ENCODE measurements at regions not wholly inside any gene's neighbourhood (a gene's known extent, or its start where the extent isn't known, plus 50 kb on each side); places are given as distances from the start of the nearest gene placed in this dataset.
"Not testable (repeated sequence)": the region's sequence is repeated elsewhere in the genome, so short reads cannot be mapped to it uniquely, and the experiment has no call there.

DNA sequence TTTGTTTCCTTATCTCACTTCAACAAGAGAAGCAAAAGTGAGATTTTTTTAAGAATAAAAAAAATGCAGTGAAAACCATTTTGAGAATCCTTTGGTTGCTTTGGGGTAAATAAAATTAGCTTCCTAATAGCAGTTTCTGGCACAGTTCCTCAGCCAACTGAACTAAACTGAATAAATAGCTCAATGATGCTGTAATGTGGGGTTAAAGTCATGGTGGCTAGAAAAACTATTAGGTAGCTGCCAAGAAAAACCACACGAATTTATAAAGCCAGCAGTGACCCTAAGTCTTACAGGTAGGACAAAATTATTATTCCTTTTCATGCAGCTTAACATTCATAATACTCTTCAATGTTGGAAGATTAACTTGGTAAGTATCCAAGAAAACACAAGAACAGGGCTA lies 142.4 kb downstream of the APIP start:
- Mint-ChIP-seq H3K9me3 (peaks cover 0 to 7% (median 0%) of the 10 kb centered on the region in 9 donors), H3K27ac (no peak overlapping the region), H3K27me3 (peaks cover 19 to 43% (median 25%) of the 10 kb centered on the region in 5 donors), H3K4me3 (no peak overlapping the region), H3K36me3 (no peaks in the 10 kb centered on the region), H3K4me1 (no peaks in the 10 kb centered on the region)
- POLR2A ChIA-PET = interaction anchor here (0.6 kb wide), 1 partner anchor 8 kb away, joined by 3 read pairs; no protein-coding TSS in a partner anchor
- no peak for DNase-seq
- ATAC-seq = no peak

DNA sequence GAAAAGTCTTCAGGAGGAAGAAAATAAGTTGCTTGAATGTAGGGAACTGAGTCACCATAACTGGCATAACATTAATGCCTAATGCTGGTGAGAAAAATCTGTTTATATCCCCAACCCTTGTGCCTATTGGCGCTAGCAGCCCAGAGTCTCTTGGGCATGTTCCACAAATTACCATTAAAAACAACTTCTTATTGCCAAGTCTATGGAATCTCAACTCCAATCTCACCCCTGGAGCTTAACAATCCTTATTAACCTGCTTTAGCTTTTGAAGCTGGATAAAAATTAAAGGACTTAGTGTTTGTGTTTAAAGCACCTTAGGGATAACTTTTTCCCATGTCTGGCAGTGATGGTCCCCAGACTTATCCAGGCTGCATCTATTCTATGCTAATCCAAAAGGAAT lies 143.0 kb downstream of the APIP start:
- no peak overlapping the region for H3K27ac Mint-ChIP-seq
- H3K4me1 Mint-ChIP-seq = no peaks in the 10 kb centered on the region
- H3K4me3 Mint-ChIP-seq = no peak overlapping the region
- POLR2A ChIA-PET = no interaction called here
- peaks cover 23 to 48% (median 25%) of the 10 kb centered on the region in 5 donors for H3K27me3 Mint-ChIP-seq
- ATAC-seq (no peak), DNase-seq (no peak)
- peaks cover 0 to 7% (median 0%) of the 10 kb centered on the region in 9 donors for H3K9me3 Mint-ChIP-seq
- H3K36me3 Mint-ChIP-seq = no peaks in the 10 kb centered on the region

GRCh38 chr11:34770111-34770510 lies 146.1 kb downstream of the APIP start:
- Mint-ChIP-seq H3K36me3 (peaks cover 0 to 9% (median 0%) of the 10 kb centered on the region in 3 donors), H3K4me3 (no peak overlapping the region), H3K4me1 (no peaks in the 10 kb centered on the region), H3K27me3 (peaks cover 21 to 57% (median 24%) of the 10 kb centered on the region in 5 donors), H3K9me3 (peaks cover 0 to 16% (median 5%) of the 10 kb centered on the region in 9 donors), H3K27ac (peak overlapping the region in 1 of 10 donors; percentile 54)
- DNase-seq (no peak), ATAC-seq (no peak)
- POLR2A ChIA-PET = no interaction called here

- peaks cover 21 to 59% (median 24%) of the 10 kb centered on the region in 5 donors for H3K27me3 Mint-ChIP-seq
- H3K36me3 Mint-ChIP-seq = peaks cover 0 to 11% (median 0%) of the 10 kb centered on the region in 3 donors
- POLR2A ChIA-PET = no interaction called here
- H3K4me1 Mint-ChIP-seq = no peaks in the 10 kb centered on the region
- H3K4me3 Mint-ChIP-seq = no peak overlapping the region
- DNase-seq (no peak), ATAC-seq (no peak)
- H3K27ac Mint-ChIP-seq = no peak overlapping the region
- peaks cover 0 to 23% (median 6%) of the 10 kb centered on the region in 9 donors for H3K9me3 Mint-ChIP-seq
These were observed 147.0 kb downstream of the APIP start for GRCh38 chr11:34769224-34769623.

DNA sequence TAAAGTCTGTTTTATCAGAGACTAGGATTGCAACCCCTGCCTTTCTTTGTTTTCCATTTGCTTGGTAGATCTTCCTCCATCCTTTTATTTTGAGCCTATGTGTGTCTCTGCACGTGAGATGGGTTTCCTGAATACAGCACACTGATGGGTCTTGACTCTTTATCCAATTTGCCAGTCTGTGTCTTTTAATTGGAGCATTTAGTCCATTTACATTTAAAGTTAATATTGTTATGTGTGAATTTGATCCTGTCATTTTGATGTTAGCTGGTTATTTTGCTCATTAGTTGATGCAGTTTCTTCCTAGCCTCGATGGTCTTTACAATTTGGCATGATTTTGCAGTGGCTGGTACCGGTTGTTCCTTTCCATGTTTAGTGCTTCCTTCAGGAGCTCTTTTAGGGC lies 141.7 kb downstream of the EHF start:
- Mint-ChIP-seq H3K9me3 (peaks cover 0 to 40% (median 9%) of the 10 kb centered on the region in 9 donors), H3K36me3 (peaks cover 0 to 12% (median 0%) of the 10 kb centered on the region in 3 donors), H3K27me3 (peaks cover 2 to 37% (median 7%) of the 10 kb centered on the region in 5 donors)
- H3K27ac Mint-ChIP-seq, DNase-seq, H3K4me3 Mint-ChIP-seq, POLR2A ChIA-PET, ATAC-seq, H3K4me1 Mint-ChIP-seq: not testable (repeated sequence)

DNA sequence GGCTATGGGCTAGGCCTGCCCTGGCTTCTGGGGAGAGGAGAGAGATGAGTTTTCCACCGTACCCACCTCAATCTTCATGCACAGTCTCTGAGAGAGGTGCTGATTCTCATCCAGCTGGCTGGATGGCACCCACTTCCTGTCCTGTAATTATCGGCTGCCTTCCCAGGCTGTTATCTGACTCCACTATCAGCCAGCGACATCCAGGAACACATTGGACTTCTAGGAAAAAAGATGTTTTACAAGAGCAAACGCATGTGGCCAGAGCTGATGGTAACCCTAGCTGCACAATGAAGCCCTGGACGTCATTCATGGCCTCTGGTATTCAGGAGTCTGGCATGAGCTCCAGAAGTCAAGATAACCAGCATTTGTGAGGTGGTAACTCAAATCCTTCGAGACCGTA lies 137.4 kb downstream of the EHF start:
- POLR2A ChIA-PET = no interaction called here
- ATAC-seq = no peak
- Mint-ChIP-seq H3K27ac (no peak overlapping the region), H3K27me3 (peaks cover 6 to 34% (median 15%) of the 10 kb centered on the region in 5 donors), H3K4me1 (no peaks in the 10 kb centered on the region), H3K9me3 (peaks cover 0 to 9% (median 1%) of the 10 kb centered on the region in 9 donors), H3K36me3 (peaks cover 0 to 1% (median 0%) of the 10 kb centered on the region in 3 donors), H3K4me3 (no peak overlapping the region)
- no peak for DNase-seq

- Mint-ChIP-seq H3K27ac (no peak overlapping the region), H3K4me3 (no peak overlapping the region), H3K36me3 (no peaks in the 10 kb centered on the region), H3K4me1 (no peaks in the 10 kb centered on the region), H3K27me3 (peaks cover 6 to 36% (median 15%) of the 10 kb centered on the region in 5 donors), H3K9me3 (peaks cover 0 to 3% (median 0%) of the 10 kb centered on the region in 9 donors)
- POLR2A ChIA-PET = no interaction called here
- no peak for ATAC-seq
- DNase-seq = no peak
These were observed 136.1 kb downstream of the EHF start for GRCh38 chr11:34757026-34757451.

DNA sequence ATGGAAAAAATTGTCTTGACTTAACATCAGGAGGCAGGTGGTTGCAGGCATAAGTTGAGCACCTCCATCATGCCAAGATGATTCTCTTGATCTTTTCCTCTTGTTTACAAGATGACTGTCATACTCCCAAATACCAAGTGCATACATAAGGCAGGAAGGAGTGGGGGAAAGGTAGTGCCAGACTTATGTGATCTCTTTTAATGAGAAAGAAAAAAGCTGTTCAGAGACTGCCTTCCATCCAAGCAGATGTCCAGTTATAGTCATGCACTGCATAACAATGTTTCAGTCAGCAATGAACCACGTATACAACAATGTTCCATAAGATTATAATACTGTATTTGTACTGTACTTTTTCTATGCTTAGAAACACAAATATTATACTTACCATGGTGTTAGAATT lies 135.7 kb downstream of the EHF start:
- Mint-ChIP-seq H3K9me3 (peaks cover 0 to 3% (median 0%) of the 10 kb centered on the region in 9 donors), H3K4me1 (no peaks in the 10 kb centered on the region), H3K4me3 (no peak overlapping the region), H3K36me3 (no peaks in the 10 kb centered on the region), H3K27me3 (peaks cover 8 to 40% (median 17%) of the 10 kb centered on the region in 5 donors), H3K27ac (no peak overlapping the region)
- POLR2A ChIA-PET = no interaction called here
- DNase-seq (no peak), ATAC-seq (no peak)

DNA sequence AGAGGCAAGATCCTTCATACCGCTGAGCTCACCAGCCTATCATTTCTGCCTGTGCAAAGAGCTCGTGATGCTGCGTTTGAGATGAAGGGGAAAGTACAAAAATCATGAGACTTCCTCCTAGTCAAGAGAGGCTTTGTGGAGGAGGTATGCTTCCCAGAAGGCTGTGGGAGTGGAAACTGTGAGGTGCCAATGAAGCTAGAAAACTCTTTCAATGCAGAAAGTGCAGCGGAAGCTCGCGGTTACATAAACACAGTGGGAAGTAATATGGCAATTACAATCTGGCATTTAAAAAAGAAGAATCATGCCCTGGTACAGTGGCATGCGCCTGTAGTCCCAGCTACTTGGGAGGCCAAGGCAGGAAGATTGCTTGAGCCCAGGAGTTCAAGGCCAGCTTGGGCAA lies 134.8 kb downstream of the EHF start:
- DNase-seq (no peak), ATAC-seq (no peak)
- H3K36me3 Mint-ChIP-seq = no peaks in the 10 kb centered on the region
- POLR2A ChIA-PET = no interaction called here
- peaks cover 0 to 3% (median 0%) of the 10 kb centered on the region in 9 donors for H3K9me3 Mint-ChIP-seq
- peaks cover 13 to 49% (median 18%) of the 10 kb centered on the region in 5 donors for H3K27me3 Mint-ChIP-seq
- no peaks in the 10 kb centered on the region for H3K4me1 Mint-ChIP-seq
- H3K4me3 Mint-ChIP-seq = no peak overlapping the region
- no peak overlapping the region for H3K27ac Mint-ChIP-seq

DNA sequence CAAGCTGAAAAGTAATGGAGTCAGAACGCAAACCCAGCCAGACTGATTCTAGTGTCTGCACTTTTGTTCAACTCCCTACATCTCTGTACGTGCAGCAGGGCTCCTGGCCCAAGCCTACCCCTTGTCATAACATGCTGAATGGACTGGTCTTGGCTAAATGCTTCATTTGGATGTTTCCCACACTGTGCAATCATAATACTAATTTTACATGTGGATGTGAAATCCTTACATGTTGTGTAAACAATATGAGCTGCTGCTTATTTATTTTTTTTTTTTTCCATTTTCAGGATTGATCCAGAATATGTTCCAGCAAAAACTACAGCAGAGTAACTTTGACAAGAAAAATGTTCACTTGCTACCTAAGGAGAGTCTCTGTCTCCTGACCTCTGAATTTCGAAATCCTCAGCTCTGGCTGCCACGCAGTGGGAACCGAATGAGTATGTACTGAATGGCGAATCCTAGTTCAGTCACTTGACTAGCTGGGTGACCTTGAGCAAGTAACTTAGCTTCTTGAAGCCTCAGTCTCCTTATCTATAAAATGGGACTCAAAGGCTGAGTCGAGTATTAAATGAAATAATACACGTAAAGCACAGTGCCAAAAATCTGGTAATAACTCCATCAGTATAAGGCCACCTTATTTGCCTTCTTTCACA lies 133.4 kb downstream of the EHF start:
- ATAC-seq = no peak
- H3K27me3 Mint-ChIP-seq = peaks cover 13 to 58% (median 26%) of the 10 kb centered on the region in 5 donors
- H3K36me3 Mint-ChIP-seq = no peaks in the 10 kb centered on the region
- H3K4me3 Mint-ChIP-seq = no peak overlapping the region
- H3K4me1 Mint-ChIP-seq = no peaks in the 10 kb centered on the region
- no peak for DNase-seq
- peaks cover 0 to under 1% (median 0%) of the 10 kb centered on the region in 9 donors for H3K9me3 Mint-ChIP-seq
- POLR2A ChIA-PET = no interaction called here
- no peak overlapping the region for H3K27ac Mint-ChIP-seq

- POLR2A ChIA-PET = no interaction called here
- Mint-ChIP-seq H3K9me3 (no peaks in the 10 kb centered on the region), H3K36me3 (no peaks in the 10 kb centered on the region), H3K4me3 (no peak overlapping the region), H3K27ac (no peak overlapping the region), H3K4me1 (no peaks in the 10 kb centered on the region), H3K27me3 (peaks cover 8 to 29% (median 13%) of the 10 kb centered on the region in 5 donors)
- ATAC-seq = no peak
- DNase-seq = no peak
These were observed 130.0 kb downstream of the EHF start for GRCh38 chr11:34750692-34751405.

DNA sequence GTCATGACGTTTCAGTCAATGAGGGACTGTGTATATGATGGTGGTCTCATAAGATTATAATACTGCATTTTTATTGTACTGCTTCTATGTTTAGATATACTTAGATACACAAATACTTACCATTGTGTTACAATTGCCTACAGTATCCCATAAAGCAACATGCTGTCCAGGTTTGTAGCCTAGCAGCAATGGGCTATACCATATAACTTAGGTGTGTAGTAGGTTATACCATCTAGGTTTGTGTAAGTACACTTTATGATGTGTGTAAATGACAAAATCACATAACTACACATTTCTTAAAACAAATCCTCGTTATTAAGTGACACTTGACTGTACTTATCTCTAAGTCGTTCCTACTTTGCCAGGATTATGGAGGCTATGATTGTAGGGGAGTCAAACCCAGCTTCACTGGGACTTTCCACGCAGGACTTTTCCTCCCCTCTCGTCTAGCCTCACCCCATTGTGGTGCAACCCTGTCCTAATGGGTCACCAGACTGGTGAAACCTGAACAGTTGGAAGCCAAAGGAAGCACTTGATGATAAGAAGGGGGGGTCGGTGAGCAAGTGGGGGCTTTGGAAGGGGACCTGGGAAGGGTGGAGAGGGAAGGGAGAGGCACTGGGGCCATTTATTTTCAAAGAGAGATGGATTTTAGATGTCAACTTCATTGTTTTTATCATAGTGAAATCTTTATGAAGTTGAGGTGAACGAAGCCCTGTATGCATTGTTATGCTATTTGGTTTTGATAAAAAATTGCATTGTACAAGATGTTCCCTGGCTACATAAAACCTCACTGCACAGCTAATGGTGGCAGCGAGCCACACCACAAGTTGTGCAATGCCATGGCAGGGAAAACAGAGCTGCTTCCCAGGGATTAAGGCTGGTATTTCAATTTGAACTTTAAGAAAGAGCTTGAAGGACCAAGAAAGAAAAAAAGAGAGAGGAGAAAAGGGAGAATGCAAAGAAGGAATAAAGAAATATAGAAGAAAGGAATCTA lies 129.1 kb downstream of the EHF start:
- DNase-seq (no peak), ATAC-seq (no peak)
- Mint-ChIP-seq H3K9me3 (no peaks in the 10 kb centered on the region), H3K27ac (no peak overlapping the region), H3K4me1 (peaks cover 0 to 1% (median 0%) of the 10 kb centered on the region in 4 donors), H3K27me3 (peaks cover 6 to 29% (median 9%) of the 10 kb centered on the region in 5 donors), H3K4me3 (no peak overlapping the region), H3K36me3 (no peaks in the 10 kb centered on the region)
- POLR2A ChIA-PET = no interaction called here

All from naive thymus-derived CD8-positive, alpha-beta T cell (primary cell).